UCSD-AML1 (cell line): ENCODE measurements at regions not wholly inside any gene's neighbourhood (a gene's known extent, or its start where the extent isn't known, plus 50 kb on each side); places are given as distances from the start of the nearest gene placed in this dataset.
"Not testable (repeated sequence)": the region's sequence is repeated elsewhere in the genome, so short reads cannot be mapped to it uniquely, and the experiment has no call there.

ENCODE experiments used
- DNase-seq: peaks from one replicate; lab custom pipeline; 2025; ENCODE audit not compliant: unreplicated experiment; lab: John Stamatoyannopoulos, UW

GRCh38 chr2:59391896-59392295 is 1150.8 kb upstream of the FANCL start:
- no peak for DNase-seq

- DNase-seq: no peak
These were observed 1149.5 kb upstream of the FANCL start for GRCh38 chr2:59390581-59390980.

GRCh38 chr2:59389240-59389639 is 1148.1 kb upstream of the FANCL start:
- no peak for DNase-seq

GRCh38 chr2:59385971-59386370 is 1144.8 kb upstream of the FANCL start:
- DNase-seq: no peak

GRCh38 chr2:59383473-59383872 is 1142.3 kb upstream of the FANCL start:
- no peak for DNase-seq

- no peak for DNase-seq
These were observed 1137.0 kb upstream of the FANCL start for GRCh38 chr2:59378127-59378526.

GRCh38 chr2:59366288-59366687 is 1125.2 kb upstream of the FANCL start:
- no peak for DNase-seq

GRCh38 chr2:59354498-59354897 is 1113.4 kb upstream of the FANCL start:
- DNase-seq: no peak

- DNase-seq: no peak
These were observed 1112.3 kb upstream of the FANCL start for GRCh38 chr2:59353306-59353921.

- DNase-seq: no peak
These were observed 1101.0 kb upstream of the FANCL start for GRCh38 chr2:59342166-59342565.

GRCh38 chr2:59339837-59340207 is 1098.7 kb upstream of the FANCL start:
- no peak for DNase-seq

GRCh38 chr2:59339121-59339836 is 1098.2 kb upstream of the FANCL start:
- DNase-seq: no peak

- no peak for DNase-seq
These were observed 1091.9 kb upstream of the FANCL start for GRCh38 chr2:59333007-59333406.

- not testable (repeated sequence) for DNase-seq
These were observed 1085.6 kb upstream of the FANCL start for GRCh38 chr2:59326581-59327365.

- DNase-seq: no peak
These were observed 1081.7 kb upstream of the FANCL start for GRCh38 chr2:59322870-59323269.

- no peak for DNase-seq
These were observed 1080.9 kb upstream of the FANCL start for GRCh38 chr2:59322005-59322404.

- DNase-seq: no peak
These were observed 1073.1 kb upstream of the FANCL start for GRCh38 chr2:59314031-59314766.

GRCh38 chr2:59312967-59313940 is 1072.1 kb upstream of the FANCL start:
- DNase-seq: no peak

GRCh38 chr2:59312029-59312428 is 1070.9 kb upstream of the FANCL start:
- no peak for DNase-seq

- DNase-seq: no peak
These were observed 1067.0 kb upstream of the FANCL start for GRCh38 chr2:59308108-59308507.
